Heart left ventricle (tissue), 16 donors: ENCODE measurements at regions not wholly inside any gene's neighbourhood (a gene's known extent, or its start where the extent isn't known, plus 50 kb on each side); places are given as distances from the start of the nearest gene placed in this dataset.

Experiments used
- ATAC-seq, 4 donors: fragments of 200-7000 bp; cut with Tn5 transposase; one replicate each; pipeline ENCODE4 v1.9.1; 2020 to 2022; ENCODE audit warnings: moderate library complexity in 4 of 4, mild to moderate bottlenecking in 3 of 4, moderate number of reproducible peaks in 1 of 4
- DNase-seq, 5 donors: peaks; one replicate each; pipeline ENCODE4 v3.0.0-alpha.2; 2020
- H3K27ac ChIP-seq, 12 donors: fragments of 200-600 bp; sonication (generic) in 4 of 12; one replicate each; pipeline versions ENCODE4 v1.5.0 to v1.8.0; 2016 to 2022; ENCODE audit warnings: mild to moderate bottlenecking in 2 of 12
- H3K27me3 ChIP-seq, 9 donors: fragments of 200-600 bp; sonication (generic) in 2 of 9; one replicate each; pipeline versions ENCODE4 v1.5.1 to v1.8.0; 2016 to 2022; ENCODE audit warnings: mild to moderate bottlenecking in 3 of 9
- H3K36me3 ChIP-seq, 9 donors: fragments of 200-600 bp; sonication (generic) in 2 of 9; one replicate each; pipeline versions ENCODE4 v1.5.0 to v1.8.0; 2018 to 2022; ENCODE audit warnings: mild to moderate bottlenecking in 2 of 9
- H3K4me1 ChIP-seq, 12 donors: fragments of 200-600 bp; sonication (generic) in 4 of 12; one replicate each; pipeline versions ENCODE4 v1.5.0 to v1.8.0; 2016 to 2022; ENCODE audit warnings: mild to moderate bottlenecking in 3 of 12
- H3K4me3 ChIP-seq, 12 donors: fragments of 200-600 bp; sonication (generic) in 4 of 12; one replicate each; pipeline versions ENCODE4 v1.5.0 to v1.8.0; 2017 to 2022; ENCODE audit warnings: mild to moderate bottlenecking in 9 of 12, moderate library complexity in 4 of 12
- H3K9me3 ChIP-seq, 12 donors: fragments of 200-600 bp; sonication (generic) in 4 of 12; one replicate each; pipeline versions ENCODE4 v1.5.0 to v1.8.0; 2016 to 2022; ENCODE audit warnings: mild to moderate bottlenecking in 1 of 12
- CTCF ChIP-seq, 12 donors: fragments of 200-600 bp; sonication (generic) in 4 of 12; IDR thresholded peaks; one replicate each; pipeline versions ENCODE4 v1.5.0 to v1.8.0; 2018 to 2022; ENCODE audit warnings: antibody characterized with exemption in 12 of 12, mild to moderate bottlenecking in 5 of 12
- POLR2A ChIP-seq, 2 donors: fragments of 450-650 bp; IDR thresholded peaks; one replicate each; pipeline ENCODE4 v1.6.1; 2017; ENCODE audit warnings: antibody characterized with exemption in 2 of 2, mild to moderate bottlenecking in 2 of 2, moderate library complexity in 2 of 2
- WGBS, 4 donors: extraction: QIAGEN DNeasy Blood & Tissue Kit in 2 of 4; methylation state at CpG; one replicate each; pipeline versions ENCODE4 v1.1.5 to v1.1.7; 2013 to 2018; 5-methylcytosine and 5-hydroxymethylcytosine counted together
- intact Hi-C, 10 donors: fragments of 100-400 bp; cut with DNase I; formaldehyde crosslinking; loops; one replicate each; pipeline versions ENCODE4 v1.11.1 to v1.14.2; 2022
- donor health status: ischemic (EF 13 %, LVEDD 7.1; RV severe dilation, severe dysfunction).
- donor health status: healthy with polysubstance abuse.
- donor health status: DM: no; HTN: yes; CAD: no.
- donor health status: DM: no; HTN: no; CAD: no.
- donor health status: ischemic (EF 25% LVEDD 6.9; RV normal size, moderate dysfunction).
- donor health status: ischemic (EF 25% LVEDD 5.7; RV mildly dilated, moderate dysfunction).
- donor health status: healthy.
- donor health status: DM: yes; HTN: yes; CAD: no.
- donor health status: ischemic (EF 35%, LVEDD 5.7; RV mildly dilated, moderate dysfunction).
- donor health status: nonischemic (EF 11% LVEDD 7.7; RV severe dilation, severe dysfunction).
- donor health status: DM: yes; HTN: yes; CAD: no.
- donor health status: PGD.
- donor health status: ischemic (EF 29% LVEDD 5.4; RV normal size, mild dysfunction).
- donor health status: nonischemic (EF 23%, LVEDD 6.1; RV moderate dilation, normal function).

- Histone ChIP-seq H3K27ac (no peak overlapping the region), H3K4me3 (no peak overlapping the region), H3K27me3 (no peaks in the 10 kb centered on the region), H3K36me3 (no peaks in the 10 kb centered on the region), H3K4me1 (no peaks in the 10 kb centered on the region), H3K9me3 (no peaks in the 10 kb centered on the region)
- TF ChIP-seq POLR2A (IDR thresholded peaks at IDR 0.05) (no peak), CTCF (IDR thresholded peaks at IDR 0.05) (no peak)
- 66 to 78% (median 71%) methylated on average over 3 of the region's 3 CpGs for WGBS, 4 donors
- ATAC-seq (no peak), DNase-seq (no peak)
- intact Hi-C loops, result no loop called here
These were observed 160.8 kb downstream of the FTCDNL1 start for GRCh38 chr2:199690225-199690624.

DNA sequence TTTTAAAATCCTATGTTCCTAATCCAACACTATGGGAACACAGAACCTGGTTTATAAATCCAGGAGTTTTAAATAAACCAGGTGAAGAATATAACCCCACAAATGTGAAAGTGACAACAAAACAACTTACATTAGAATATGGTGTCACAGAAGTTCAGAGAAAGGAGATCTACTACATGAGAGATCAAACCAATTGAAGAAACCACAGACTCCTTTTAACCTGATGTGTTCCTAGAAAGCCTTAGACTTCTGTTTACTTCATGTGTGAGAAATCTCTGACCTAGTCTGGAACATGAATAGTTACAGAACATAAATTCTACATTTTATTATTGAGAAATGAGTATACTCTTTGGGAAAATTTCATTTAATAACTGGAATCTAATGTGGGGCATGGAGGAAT is 165.3 kb downstream of the FTCDNL1 start:
- no peaks in the 10 kb centered on the region for H3K9me3 ChIP-seq
- intact Hi-C loops, result no loop called here
- no peaks in the 10 kb centered on the region for H3K27me3 ChIP-seq
- no peaks in the 10 kb centered on the region for H3K4me1 ChIP-seq
- no peak for DNase-seq
- H3K36me3 ChIP-seq, result no peaks in the 10 kb centered on the region
- H3K27ac ChIP-seq, result no peak overlapping the region
- TF ChIP-seq CTCF (IDR thresholded peaks at IDR 0.05) (no peak), POLR2A (IDR thresholded peaks at IDR 0.05) (no peak)
- ATAC-seq, result no peak
- no peak overlapping the region for H3K4me3 ChIP-seq

- Histone ChIP-seq H3K9me3 (no peaks in the 10 kb centered on the region), H3K4me1 (no peaks in the 10 kb centered on the region), H3K27me3 (no peaks in the 10 kb centered on the region), H3K27ac (no peak overlapping the region), H3K4me3 (no peak overlapping the region), H3K36me3 (no peaks in the 10 kb centered on the region)
- ATAC-seq (no peak), DNase-seq (no peak)
- WGBS, 4 donors, result 74 to 82% (median 79%) methylated on average over 2 of the region's 2 CpGs
- intact Hi-C loops, result no loop called here
- TF ChIP-seq CTCF (IDR thresholded peaks at IDR 0.05) (no peak), POLR2A (IDR thresholded peaks at IDR 0.05) (no peak)
These were observed 166.2 kb downstream of the FTCDNL1 start for GRCh38 chr2:199684832-199685231.

- 73 to 89% (median 81%) methylated on average over 1 of the region's 1 CpG for WGBS, 4 donors
- no peaks in the 10 kb centered on the region for H3K9me3 ChIP-seq
- ATAC-seq, result no peak
- H3K27me3 ChIP-seq, result no peaks in the 10 kb centered on the region
- no peaks in the 10 kb centered on the region for H3K4me1 ChIP-seq
- no peak overlapping the region for H3K27ac ChIP-seq
- no peak for TF ChIP-seq CTCF (IDR thresholded peaks at IDR 0.05)
- no peak for TF ChIP-seq POLR2A (IDR thresholded peaks at IDR 0.05)
- no peak for DNase-seq
- no peaks in the 10 kb centered on the region for H3K36me3 ChIP-seq
- H3K4me3 ChIP-seq, result no peak overlapping the region
- intact Hi-C loops, result no loop called here
These were observed 166.8 kb downstream of the FTCDNL1 start for GRCh38 chr2:199684168-199684567.
